ENCODE measurements at regions not wholly inside any gene's neighbourhood (a gene's known extent, or its start where the extent isn't known, plus 50 kb on each side); places are given as distances from the start of the nearest gene placed in this dataset.

DNA sequence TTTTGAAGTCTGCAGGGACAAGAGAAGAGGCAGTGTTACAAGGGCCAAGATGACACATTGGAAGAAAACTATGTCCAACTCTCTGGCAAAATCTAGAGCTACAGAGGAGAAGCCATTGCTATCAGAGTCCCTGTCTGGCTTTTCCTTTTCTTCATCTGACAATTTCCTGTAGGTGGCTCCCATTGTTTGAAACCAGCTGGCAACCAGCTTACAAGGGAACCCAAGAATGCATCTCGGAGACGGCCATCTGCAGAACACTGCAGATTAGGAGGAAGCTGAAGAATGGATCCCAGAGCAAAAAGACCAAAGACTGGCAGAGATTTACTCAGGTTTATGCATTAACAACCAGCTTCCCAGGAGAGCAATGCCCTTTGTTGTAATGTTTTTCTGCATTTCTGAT, 216.2 kb upstream of the CTSO start:
- CTCF ChIA-PET = interaction anchor here (0.6 to 2.8 kb wide), 8 partner anchors 13 to 876 kb away, joined by 3 to 16 read pairs (median 5); no protein-coding TSS in a partner anchor
- no peaks in the 10 kb centered on the region for H3K9me1 ChIP-seq (replicated peaks; ENCODE audit: control insufficient read depth, extremely low read depth, insufficient read depth, low read length)
- no peak for FAIRE-seq
- no peaks in the 10 kb centered on the region for H4K20me1 ChIP-seq (replicated peaks; ENCODE audit: control insufficient read depth, extremely low read depth, insufficient read depth, low read length)
- H3K79me2 ChIP-seq (ENCODE audit: control insufficient read depth, insufficient read depth, low read length) = no peaks in the 10 kb centered on the region
- TF ChIP-seq, protein P1, sequence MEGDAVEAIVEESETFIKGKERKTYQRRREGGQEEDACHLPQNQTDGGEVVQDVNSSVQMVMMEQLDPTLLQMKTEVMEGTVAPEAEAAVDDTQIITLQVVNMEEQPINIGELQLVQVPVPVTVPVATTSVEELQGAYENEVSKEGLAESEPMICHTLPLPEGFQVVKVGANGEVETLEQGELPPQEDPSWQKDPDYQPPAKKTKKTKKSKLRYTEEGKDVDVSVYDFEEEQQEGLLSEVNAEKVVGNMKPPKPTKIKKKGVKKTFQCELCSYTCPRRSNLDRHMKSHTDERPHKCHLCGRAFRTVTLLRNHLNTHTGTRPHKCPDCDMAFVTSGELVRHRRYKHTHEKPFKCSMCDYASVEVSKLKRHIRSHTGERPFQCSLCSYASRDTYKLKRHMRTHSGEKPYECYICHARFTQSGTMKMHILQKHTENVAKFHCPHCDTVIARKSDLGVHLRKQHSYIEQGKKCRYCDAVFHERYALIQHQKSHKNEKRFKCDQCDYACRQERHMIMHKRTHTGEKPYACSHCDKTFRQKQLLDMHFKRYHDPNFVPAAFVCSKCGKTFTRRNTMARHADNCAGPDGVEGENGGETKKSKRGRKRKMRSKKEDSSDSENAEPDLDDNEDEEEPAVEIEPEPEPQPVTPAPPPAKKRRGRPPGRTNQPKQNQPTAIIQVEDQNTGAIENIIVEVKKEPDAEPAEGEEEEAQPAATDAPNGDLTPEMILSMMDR (IDR thresholded peaks at IDR 0.05; ENCODE audit: extremely low read depth in 1 of 2, insufficient read depth in 1 of 2, low read depth in 1 of 2, low read length in 2 of 2) = no peak
- TF ChIP-seq, protein P2, sequence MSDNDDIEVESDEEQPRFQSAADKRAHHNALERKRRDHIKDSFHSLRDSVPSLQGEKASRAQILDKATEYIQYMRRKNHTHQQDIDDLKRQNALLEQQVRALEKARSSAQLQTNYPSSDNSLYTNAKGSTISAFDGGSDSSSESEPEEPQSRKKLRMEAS (IDR thresholded peaks at IDR 0.05; ENCODE audit: insufficient read depth, insufficient read length) = no peak
- TF ChIP-seq GATA2 (IDR thresholded peaks at IDR 0.05; ENCODE audit: insufficient read depth, insufficient read length, low read depth, low read length) (no peak), JUN (IDR thresholded peaks at IDR 0.05; ENCODE audit: borderline replicate concordance, insufficient read depth, insufficient read length, low read depth) (no peak), MYC (IDR thresholded peaks at IDR 0.05; ENCODE audit: low read depth, low read length) (no peak), FOS (IDR thresholded peaks at IDR 0.05; ENCODE audit: borderline replicate concordance, insufficient read depth, low read length) (no peak), POLR2A (IDR thresholded peaks at IDR 0.05; ENCODE audit: low read depth, low read length) (no peak), POLR2AphosphoS5 (IDR thresholded peaks at IDR 0.05; ENCODE audit: insufficient read depth, low read depth, low read length) (no peak), EZH2 (IDR thresholded peaks at IDR 0.05; ENCODE audit: borderline replicate concordance, low read depth, low read length, severe bottlenecking) (no peak)
- no peaks in the 10 kb centered on the region for H3K27me3 ChIP-seq (ENCODE audit: control insufficient read depth in 2 of 2, insufficient read depth in 2 of 2, low read length in 2 of 2)
- dilution Hi-C loops (cut with MboI; ENCODE audit: extremely low pct_ligation_motif_present, low sequenced_read_pairs) (no loop called here), intact Hi-C loops (cut with micrococcal nuclease) (loop anchor here (1.0 to 10.0 kb wide), 5 partner anchors 207 to 1032 kb away; partner anchors contain the start of gene PDGFC)
- DNase-seq (ENCODE audit: low read depth, low spot score) = no peak
- H2AFZ ChIP-seq (ENCODE audit: low read depth, low read length) = no peak overlapping the region
- no peaks in the 10 kb centered on the region for H3K4me1 ChIP-seq (ENCODE audit: control insufficient read depth, extremely low read depth, insufficient read depth, low read length)
- no peak overlapping the region for H3K4me2 ChIP-seq (ENCODE audit: insufficient read depth, low read length)
- no peak overlapping the region for H3K9ac ChIP-seq (replicated peaks; ENCODE audit: extremely low read depth, insufficient read depth, low read length)
- POLR2A ChIA-PET = no interaction called here
- H3K27ac ChIP-seq (ENCODE audit: insufficient read depth, low read depth, low read length) = no peak overlapping the region
- BruUV-seq (replicated peaks) = no TSS peak
- no peaks in the 10 kb centered on the region for H3K36me3 ChIP-seq (ENCODE audit: control insufficient read depth in 2 of 2, extremely low read depth in 1 of 2, insufficient read depth in 2 of 2, low read length in 2 of 2)
- no peak overlapping the region for H3K4me3 ChIP-seq (replicated peaks in 1 of 3; ENCODE audit: insufficient read depth in 1 of 3, low read depth in 1 of 3, low read length in 3 of 3)
- H3K9me3 ChIP-seq (replicated peaks; ENCODE audit: control insufficient read depth, insufficient read depth, low read length) = no peaks in the 10 kb centered on the region

Measured in endothelial cell of umbilical vein (primary cell).